HG03439 (cell line): ENCODE measurements at regions not wholly inside any gene's neighbourhood (a gene's known extent, or its start where the extent isn't known, plus 50 kb on each side); places are given as distances from the start of the nearest gene placed in this dataset.

Source experiments
- ATAC-seq: cut with Tn5 transposase; IDR thresholded peaks from one replicate; pipeline ENCODE4 v1.9.1; 2021; ENCODE audit warnings: mild to moderate bottlenecking, moderate library complexity; ENCODE audit not compliant: unreplicated experiment

GRCh38 chr4:151953312-151953711 lies 192.5 kb upstream of the GATB start:
- ATAC-seq, result no peak

- no peak for ATAC-seq
Measured at GRCh38 chr4:151952711-151953254, 192.0 kb upstream of the GATB start.

- ATAC-seq, result no peak
Measured at GRCh38 chr4:151952137-151952536, 191.3 kb upstream of the GATB start.

GRCh38 chr4:151951671-151952050 lies 190.9 kb upstream of the GATB start:
- ATAC-seq, result no peak

- ATAC-seq, result no peak
Measured at GRCh38 chr4:151950993-151951670, 190.3 kb upstream of the GATB start.

- no peak for ATAC-seq
Measured at GRCh38 chr4:151948351-151949016, 187.7 kb upstream of the GATB start.

- ATAC-seq, result no peak
Measured at GRCh38 chr4:151946718-151947117, 185.9 kb upstream of the GATB start.

GRCh38 chr4:151942971-151943370 lies 182.2 kb upstream of the GATB start:
- ATAC-seq, result no peak

- no peak for ATAC-seq
Measured at GRCh38 chr4:151940926-151941617, 180.3 kb upstream of the GATB start.

GRCh38 chr4:151940291-151940690 lies 179.5 kb upstream of the GATB start:
- no peak for ATAC-seq

GRCh38 chr4:151939670-151940069 lies 178.9 kb upstream of the GATB start:
- no peak for ATAC-seq

- ATAC-seq, result no peak
Measured at GRCh38 chr4:151935411-151935810, 174.6 kb upstream of the GATB start.

- ATAC-seq, result no peak
Measured at GRCh38 chr4:151934766-151935165, 174.0 kb upstream of the GATB start.

GRCh38 chr4:151933122-151933827 lies 172.5 kb upstream of the GATB start:
- no peak for ATAC-seq

GRCh38 chr4:151931563-151931962 lies 170.8 kb upstream of the GATB start:
- no peak for ATAC-seq

- ATAC-seq, result no peak
Measured at GRCh38 chr4:151930372-151930771, 169.6 kb upstream of the GATB start.

GRCh38 chr4:151928112-151928511 lies 167.3 kb upstream of the GATB start:
- ATAC-seq, result no peak

GRCh38 chr4:151922811-151923210 lies 162.0 kb upstream of the GATB start:
- ATAC-seq, result no peak

GRCh38 chr4:151922306-151922705 lies 161.5 kb upstream of the GATB start:
- no peak for ATAC-seq

- no peak for ATAC-seq
Measured at GRCh38 chr4:151921811-151922210, 161.0 kb upstream of the GATB start.

GRCh38 chr4:151921386-151921785 lies 160.6 kb upstream of the GATB start:
- no peak for ATAC-seq
